ENCODE measurements at regions not wholly inside any gene's neighbourhood (a gene's known extent, or its start where the extent isn't known, plus 50 kb on each side); places are given as distances from the start of the nearest gene placed in this dataset.

DNA sequence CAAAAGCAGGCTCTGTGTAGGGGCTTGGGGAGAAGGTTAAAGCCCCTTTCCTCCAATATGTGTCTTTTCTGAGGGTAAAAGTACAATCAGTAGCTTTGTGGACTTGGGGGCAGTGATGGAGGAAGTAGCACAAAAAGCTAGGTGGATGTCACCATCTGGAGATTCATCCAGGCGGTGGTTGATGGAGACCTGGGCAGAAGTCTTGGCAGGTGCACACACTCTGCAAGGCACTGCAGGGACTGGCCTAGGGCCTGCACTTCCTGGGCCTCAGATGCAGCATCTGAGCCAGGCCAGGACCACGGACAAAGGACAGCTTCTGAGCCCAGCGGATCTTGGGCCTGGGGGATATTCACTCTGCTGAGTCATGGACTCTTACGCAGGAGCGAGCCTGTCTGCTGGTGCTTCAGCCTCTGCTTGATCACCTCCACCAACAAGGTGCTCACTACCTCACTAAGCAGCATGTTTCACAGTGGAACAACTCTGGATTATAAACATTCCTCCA, 391.1 kb downstream of the TNS1 start:
- H3K27ac ChIP-seq (ENCODE audit: control insufficient read depth, insufficient read depth, low read length): no peak overlapping the region
- TF ChIP-seq, protein P1, sequence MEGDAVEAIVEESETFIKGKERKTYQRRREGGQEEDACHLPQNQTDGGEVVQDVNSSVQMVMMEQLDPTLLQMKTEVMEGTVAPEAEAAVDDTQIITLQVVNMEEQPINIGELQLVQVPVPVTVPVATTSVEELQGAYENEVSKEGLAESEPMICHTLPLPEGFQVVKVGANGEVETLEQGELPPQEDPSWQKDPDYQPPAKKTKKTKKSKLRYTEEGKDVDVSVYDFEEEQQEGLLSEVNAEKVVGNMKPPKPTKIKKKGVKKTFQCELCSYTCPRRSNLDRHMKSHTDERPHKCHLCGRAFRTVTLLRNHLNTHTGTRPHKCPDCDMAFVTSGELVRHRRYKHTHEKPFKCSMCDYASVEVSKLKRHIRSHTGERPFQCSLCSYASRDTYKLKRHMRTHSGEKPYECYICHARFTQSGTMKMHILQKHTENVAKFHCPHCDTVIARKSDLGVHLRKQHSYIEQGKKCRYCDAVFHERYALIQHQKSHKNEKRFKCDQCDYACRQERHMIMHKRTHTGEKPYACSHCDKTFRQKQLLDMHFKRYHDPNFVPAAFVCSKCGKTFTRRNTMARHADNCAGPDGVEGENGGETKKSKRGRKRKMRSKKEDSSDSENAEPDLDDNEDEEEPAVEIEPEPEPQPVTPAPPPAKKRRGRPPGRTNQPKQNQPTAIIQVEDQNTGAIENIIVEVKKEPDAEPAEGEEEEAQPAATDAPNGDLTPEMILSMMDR (optimal IDR thresholded peaks at IDR 0.05 in 1 of 3, IDR thresholded peaks at IDR 0.05 in 1 of 3, conservative IDR thresholded peaks at IDR 0.05 in 1 of 3; ENCODE audit: extremely low read depth in 1 of 3, insufficient read depth in 2 of 3, low read length in 3 of 3): no peak
- no peak for TF ChIP-seq EZH2 (IDR thresholded peaks at IDR 0.05; ENCODE audit: low read length)
- no peaks in the 10 kb centered on the region for H3K4me1 ChIP-seq (ENCODE audit: control insufficient read depth, extremely low read depth, insufficient read depth, low read length)
- H3K4me2 ChIP-seq (ENCODE audit: control insufficient read depth, extremely low read depth, insufficient read depth, low read depth, low read length): no peak overlapping the region
- H3K36me3 ChIP-seq (ENCODE audit: control insufficient read depth in 2 of 2, extremely low read depth in 1 of 2, insufficient read depth in 2 of 2, low read length in 2 of 2): no peaks in the 10 kb centered on the region
- peaks cover 5% of the 10 kb centered on the region for H3K27me3 ChIP-seq (ENCODE audit: control insufficient read depth, extremely low read depth, insufficient read depth, low read length)
- H4K20me1 ChIP-seq (ENCODE audit: control insufficient read depth, extremely low read depth, insufficient read depth, low read length): no peaks in the 10 kb centered on the region
- no peak for FAIRE-seq
- DNase-seq (ENCODE audit: low read depth, low spot score): no peak
- no peaks in the 10 kb centered on the region for H3K9me3 ChIP-seq (ENCODE audit: control insufficient read depth, low read depth, low read length)
- no peaks in the 10 kb centered on the region for H3K9me1 ChIP-seq (ENCODE audit: control insufficient read depth, extremely low read depth, insufficient read depth, low read length)
- H3K9ac ChIP-seq (ENCODE audit: control insufficient read depth, extremely low read depth, insufficient read depth, low read length): no peak overlapping the region
- dilution Hi-C loops (cut with MboI; ENCODE audit: extremely low pct_ligation_motif_present, low sequenced_read_pairs): no loop called here
- H2AFZ ChIP-seq (ENCODE audit: control insufficient read depth, low read length): no peak overlapping the region
- no peak overlapping the region for H3K4me3 ChIP-seq (ENCODE audit: control insufficient read depth in 2 of 3, extremely low read depth in 1 of 3, insufficient read depth in 2 of 3, low read depth in 1 of 3, low read length in 3 of 3)
- H3K79me2 ChIP-seq (ENCODE audit: control insufficient read depth, insufficient read depth, low read length): no peaks in the 10 kb centered on the region

DNA sequence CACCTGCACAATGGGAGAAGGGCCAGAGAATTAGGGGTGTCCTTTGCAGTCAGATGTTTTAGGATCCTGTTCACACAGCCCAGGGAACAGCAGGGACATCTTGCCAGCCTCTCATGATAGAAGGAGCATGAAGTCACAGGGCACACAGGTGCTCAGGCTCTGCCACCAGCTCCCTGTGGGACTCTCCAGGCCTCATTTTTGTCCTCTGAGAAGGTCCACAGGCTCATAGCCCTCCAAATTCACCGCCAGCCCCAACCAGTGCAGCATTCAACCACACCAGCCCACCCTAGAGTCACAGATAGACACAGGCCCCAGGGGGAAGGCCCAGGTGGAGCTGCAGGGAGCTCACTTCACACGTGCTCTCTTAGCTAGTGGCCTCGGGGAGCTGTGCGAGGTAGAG, 391.7 kb downstream of the TNS1 start:
- H2AFZ ChIP-seq (ENCODE audit: control insufficient read depth, low read length): no peak overlapping the region
- TF ChIP-seq, protein P1 (optimal IDR thresholded peaks at IDR 0.05 in 1 of 3, IDR thresholded peaks at IDR 0.05 in 1 of 3, conservative IDR thresholded peaks at IDR 0.05 in 1 of 3; ENCODE audit: extremely low read depth in 1 of 3, insufficient read depth in 2 of 3, low read length in 3 of 3): no peak
- no peak for TF ChIP-seq EZH2 (IDR thresholded peaks at IDR 0.05; ENCODE audit: low read length)
- H3K27me3 ChIP-seq (ENCODE audit: control insufficient read depth, extremely low read depth, insufficient read depth, low read length): peaks cover 5% of the 10 kb centered on the region
- H3K4me3 ChIP-seq (ENCODE audit: control insufficient read depth in 2 of 3, extremely low read depth in 1 of 3, insufficient read depth in 2 of 3, low read depth in 1 of 3, low read length in 3 of 3): no peak overlapping the region
- H3K9me1 ChIP-seq (ENCODE audit: control insufficient read depth, extremely low read depth, insufficient read depth, low read length): no peaks in the 10 kb centered on the region
- no peaks in the 10 kb centered on the region for H3K9me3 ChIP-seq (ENCODE audit: control insufficient read depth, low read depth, low read length)
- DNase-seq (ENCODE audit: low read depth, low spot score) (no peak), FAIRE-seq (no peak)
- H3K36me3 ChIP-seq (ENCODE audit: control insufficient read depth in 2 of 2, extremely low read depth in 1 of 2, insufficient read depth in 2 of 2, low read length in 2 of 2): no peaks in the 10 kb centered on the region
- dilution Hi-C loops (cut with MboI; ENCODE audit: extremely low pct_ligation_motif_present, low sequenced_read_pairs): no loop called here
- no peaks in the 10 kb centered on the region for H3K79me2 ChIP-seq (ENCODE audit: control insufficient read depth, insufficient read depth, low read length)
- H3K4me2 ChIP-seq (ENCODE audit: control insufficient read depth, extremely low read depth, insufficient read depth, low read depth, low read length): no peak overlapping the region
- no peak overlapping the region for H3K27ac ChIP-seq (ENCODE audit: control insufficient read depth, insufficient read depth, low read length)
- H4K20me1 ChIP-seq (ENCODE audit: control insufficient read depth, extremely low read depth, insufficient read depth, low read length): no peaks in the 10 kb centered on the region
- H3K9ac ChIP-seq (ENCODE audit: control insufficient read depth, extremely low read depth, insufficient read depth, low read length): no peak overlapping the region
- H3K4me1 ChIP-seq (ENCODE audit: control insufficient read depth, extremely low read depth, insufficient read depth, low read length): no peaks in the 10 kb centered on the region

Measured in keratinocyte (primary cell).